NCI-H2171 (cell line): ENCODE measurements at regions not wholly inside any gene's neighbourhood (a gene's known extent, or its start where the extent isn't known, plus 50 kb on each side); places are given as distances from the start of the nearest gene placed in this dataset.

Experiments used
- DNase-seq: peaks from one replicate; lab custom pipeline; 2025; lab: John Stamatoyannopoulos, UW

- DNase-seq = no peak
Observed at GRCh38 chr1:194537521-194537920, 1351.1 kb upstream of the B3GALT2 start.

GRCh38 chr1:194535369-194535768, 1349.0 kb upstream of the B3GALT2 start:
- DNase-seq = no peak

- DNase-seq = no peak
Observed at GRCh38 chr1:194534784-194535183, 1348.4 kb upstream of the B3GALT2 start.

- no peak for DNase-seq
Observed at GRCh38 chr1:194533641-194534040, 1347.2 kb upstream of the B3GALT2 start.

- no peak for DNase-seq
Observed at GRCh38 chr1:194517567-194517966, 1331.2 kb upstream of the B3GALT2 start.

- DNase-seq = no peak
Observed at GRCh38 chr1:194515916-194516315, 1329.5 kb upstream of the B3GALT2 start.

- no peak for DNase-seq
Observed at GRCh38 chr1:194512957-194513356, 1326.5 kb upstream of the B3GALT2 start.

- no peak for DNase-seq
Observed at GRCh38 chr1:194512345-194512744, 1325.9 kb upstream of the B3GALT2 start.

- DNase-seq = no peak
Observed at GRCh38 chr1:194503209-194503608, 1316.8 kb upstream of the B3GALT2 start.

- DNase-seq = no peak
Observed at GRCh38 chr1:194495434-194495833, 1309.0 kb upstream of the B3GALT2 start.

- DNase-seq = no peak
Observed at GRCh38 chr1:194487172-194487571, 1300.8 kb upstream of the B3GALT2 start.

- no peak for DNase-seq
Observed at GRCh38 chr1:194485432-194485831, 1299.0 kb upstream of the B3GALT2 start.

GRCh38 chr1:194478731-194479130, 1292.3 kb upstream of the B3GALT2 start:
- DNase-seq = no peak

GRCh38 chr1:194477908-194478307, 1291.5 kb upstream of the B3GALT2 start:
- no peak for DNase-seq

GRCh38 chr1:194476872-194477271, 1290.5 kb upstream of the B3GALT2 start:
- DNase-seq = no peak

- no peak for DNase-seq
Observed at GRCh38 chr1:194476351-194476750, 1289.9 kb upstream of the B3GALT2 start.

- DNase-seq = peak; percentile 36
Observed at GRCh38 chr1:194474701-194475100, 1288.3 kb upstream of the B3GALT2 start.

- DNase-seq = no peak
Observed at GRCh38 chr1:194473766-194474165, 1287.4 kb upstream of the B3GALT2 start.

GRCh38 chr1:194469282-194469681, 1282.9 kb upstream of the B3GALT2 start:
- no peak for DNase-seq

- DNase-seq = no peak
Observed at GRCh38 chr1:194466706-194467105, 1280.3 kb upstream of the B3GALT2 start.

- DNase-seq = no peak
Observed at GRCh38 chr1:194447636-194448035, 1261.2 kb upstream of the B3GALT2 start.

- no peak for DNase-seq
Observed at GRCh38 chr1:194445244-194445643, 1258.8 kb upstream of the B3GALT2 start.

GRCh38 chr1:194442901-194443575, 1256.6 kb upstream of the B3GALT2 start:
- no peak for DNase-seq

- DNase-seq = no peak
Observed at GRCh38 chr1:194437135-194437534, 1250.7 kb upstream of the B3GALT2 start.
